ENCODE measurements at regions not wholly inside any gene's neighbourhood (a gene's known extent, or its start where the extent isn't known, plus 50 kb on each side); places are given as distances from the start of the nearest gene placed in this dataset.

DNA sequence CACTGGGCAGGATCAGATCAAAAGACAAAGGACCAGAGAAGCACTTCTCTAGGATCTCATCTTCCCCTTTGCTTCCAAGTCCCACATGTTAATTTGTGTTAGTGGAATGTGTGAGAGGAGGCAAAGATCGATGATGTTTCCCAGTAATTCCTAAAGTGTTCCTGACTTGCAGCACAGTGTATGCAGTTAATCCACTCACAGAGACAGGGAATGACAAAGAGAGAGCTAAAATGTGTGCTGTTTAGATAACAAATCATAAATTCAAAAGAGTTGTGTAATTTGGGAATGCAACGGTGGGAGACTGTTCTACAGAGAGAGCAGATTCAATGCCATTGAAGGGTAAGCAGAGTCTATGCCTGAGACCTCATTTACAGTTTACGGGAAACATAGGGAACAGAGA is 132.0 kb upstream of the SVIL start:
- DNase-seq (ENCODE audit: low spot score) = no peak
- TF ChIP-seq, protein P1, sequence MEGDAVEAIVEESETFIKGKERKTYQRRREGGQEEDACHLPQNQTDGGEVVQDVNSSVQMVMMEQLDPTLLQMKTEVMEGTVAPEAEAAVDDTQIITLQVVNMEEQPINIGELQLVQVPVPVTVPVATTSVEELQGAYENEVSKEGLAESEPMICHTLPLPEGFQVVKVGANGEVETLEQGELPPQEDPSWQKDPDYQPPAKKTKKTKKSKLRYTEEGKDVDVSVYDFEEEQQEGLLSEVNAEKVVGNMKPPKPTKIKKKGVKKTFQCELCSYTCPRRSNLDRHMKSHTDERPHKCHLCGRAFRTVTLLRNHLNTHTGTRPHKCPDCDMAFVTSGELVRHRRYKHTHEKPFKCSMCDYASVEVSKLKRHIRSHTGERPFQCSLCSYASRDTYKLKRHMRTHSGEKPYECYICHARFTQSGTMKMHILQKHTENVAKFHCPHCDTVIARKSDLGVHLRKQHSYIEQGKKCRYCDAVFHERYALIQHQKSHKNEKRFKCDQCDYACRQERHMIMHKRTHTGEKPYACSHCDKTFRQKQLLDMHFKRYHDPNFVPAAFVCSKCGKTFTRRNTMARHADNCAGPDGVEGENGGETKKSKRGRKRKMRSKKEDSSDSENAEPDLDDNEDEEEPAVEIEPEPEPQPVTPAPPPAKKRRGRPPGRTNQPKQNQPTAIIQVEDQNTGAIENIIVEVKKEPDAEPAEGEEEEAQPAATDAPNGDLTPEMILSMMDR (IDR thresholded peaks at IDR 0.05; ENCODE audit: extremely low read depth, missing control alignments) = no peak

DNA sequence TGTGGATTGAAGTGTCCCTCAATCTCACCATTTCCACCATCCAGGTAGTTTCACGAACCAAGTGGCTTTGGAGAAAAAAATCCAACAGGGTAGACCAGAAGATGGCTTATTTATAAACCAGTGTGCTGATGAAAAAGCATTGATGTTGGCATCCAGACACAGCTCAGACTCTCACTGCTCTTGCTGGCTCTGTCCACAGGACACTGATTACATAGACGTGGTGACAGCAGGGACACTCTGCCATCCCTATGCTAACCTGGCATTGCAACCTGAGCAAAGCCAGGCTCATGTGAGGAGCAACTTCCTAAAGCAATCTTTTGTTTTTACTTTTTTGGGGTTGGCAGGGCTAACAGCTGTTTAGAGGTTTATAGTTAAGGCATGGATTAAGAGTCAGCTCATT is 130.6 kb upstream of the SVIL start:
- DNase-seq (ENCODE audit: low spot score) = no peak
- TF ChIP-seq, protein P1 (IDR thresholded peaks at IDR 0.05; ENCODE audit: extremely low read depth, missing control alignments) = no peak

DNA sequence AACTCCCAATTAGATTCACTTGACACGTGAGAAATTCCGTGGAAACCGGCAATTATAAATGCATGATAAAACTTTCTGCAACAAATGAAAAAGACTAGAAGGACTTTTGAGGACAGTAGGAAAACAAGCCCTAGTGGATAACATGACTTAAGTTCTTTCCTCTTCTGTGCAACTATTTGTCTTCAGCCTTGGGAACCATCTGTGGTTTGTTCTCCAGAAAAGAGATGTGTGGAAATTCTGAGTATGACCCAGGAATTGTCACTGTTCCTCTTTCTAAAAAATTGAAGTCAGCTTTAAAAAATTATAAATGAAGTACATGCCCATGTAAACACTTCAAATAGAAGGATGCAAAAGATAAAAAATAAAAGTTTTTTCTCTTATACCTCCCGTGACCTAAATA is 128.6 kb upstream of the SVIL start:
- TF ChIP-seq, protein P1 (IDR thresholded peaks at IDR 0.05; ENCODE audit: extremely low read depth, missing control alignments) = no peak
- no peak for DNase-seq (ENCODE audit: low spot score)

DNA sequence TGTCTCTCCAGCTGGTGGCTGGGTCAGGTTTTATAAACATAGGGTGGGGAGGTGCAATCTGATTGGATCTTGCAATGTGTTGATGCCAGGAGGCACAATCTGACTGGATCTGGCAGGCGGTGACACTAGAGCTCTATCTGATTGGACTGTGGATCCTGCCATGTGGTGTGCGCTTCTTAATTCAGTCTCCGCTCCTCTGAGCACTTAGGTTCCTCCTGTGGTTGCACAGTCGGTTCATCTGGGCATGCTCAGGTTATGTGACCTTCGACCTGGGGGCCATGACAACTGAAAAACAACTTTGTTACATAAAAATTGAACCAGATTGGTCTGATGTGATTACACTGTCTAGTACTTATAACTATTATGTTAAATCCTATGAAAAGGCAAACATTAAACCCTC is 127.1 kb upstream of the SVIL start:
- TF ChIP-seq, protein P1 (IDR thresholded peaks at IDR 0.05; ENCODE audit: extremely low read depth, missing control alignments) = no peak
- no peak for DNase-seq (ENCODE audit: low spot score)

DNA sequence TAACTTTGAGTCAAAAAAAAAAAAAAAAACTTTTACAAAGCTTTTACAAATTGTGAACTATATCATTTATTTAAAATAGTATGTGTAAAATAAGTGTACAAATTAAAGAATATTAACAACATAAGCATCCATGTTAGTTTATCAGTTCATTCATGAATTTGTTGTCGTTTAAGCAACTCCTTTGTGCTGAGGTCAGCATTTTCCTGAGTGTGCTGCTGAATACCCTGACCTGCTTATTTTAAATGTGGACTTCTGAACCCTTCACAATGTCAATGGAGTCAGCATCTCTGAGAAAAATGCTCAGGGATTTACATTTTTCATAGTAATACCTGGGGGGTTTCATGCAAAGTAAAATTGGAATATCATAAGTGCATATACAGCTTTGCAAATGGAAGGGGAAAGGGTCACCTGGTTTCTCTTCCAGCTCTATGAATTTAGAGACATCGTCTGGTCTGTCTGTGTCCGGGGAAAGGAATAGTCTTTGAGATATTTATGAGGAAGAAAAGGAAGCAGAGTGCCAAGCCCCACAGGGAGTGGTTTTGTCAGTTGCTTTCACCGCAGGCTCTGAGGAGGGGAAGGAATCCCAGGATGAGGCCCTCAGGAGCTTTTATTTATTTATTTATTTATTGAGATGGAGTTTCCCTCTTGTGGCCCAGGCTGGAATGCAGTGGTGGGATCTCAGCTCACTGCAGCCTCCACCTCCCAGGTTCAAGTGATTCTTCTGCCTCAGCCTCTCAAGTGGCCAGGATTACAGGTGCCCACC is 125.5 kb upstream of the SVIL start:
- DNase-seq (ENCODE audit: low spot score) = no peak
- TF ChIP-seq, protein P1 (IDR thresholded peaks at IDR 0.05; ENCODE audit: extremely low read depth, missing control alignments) = no peak

DNA sequence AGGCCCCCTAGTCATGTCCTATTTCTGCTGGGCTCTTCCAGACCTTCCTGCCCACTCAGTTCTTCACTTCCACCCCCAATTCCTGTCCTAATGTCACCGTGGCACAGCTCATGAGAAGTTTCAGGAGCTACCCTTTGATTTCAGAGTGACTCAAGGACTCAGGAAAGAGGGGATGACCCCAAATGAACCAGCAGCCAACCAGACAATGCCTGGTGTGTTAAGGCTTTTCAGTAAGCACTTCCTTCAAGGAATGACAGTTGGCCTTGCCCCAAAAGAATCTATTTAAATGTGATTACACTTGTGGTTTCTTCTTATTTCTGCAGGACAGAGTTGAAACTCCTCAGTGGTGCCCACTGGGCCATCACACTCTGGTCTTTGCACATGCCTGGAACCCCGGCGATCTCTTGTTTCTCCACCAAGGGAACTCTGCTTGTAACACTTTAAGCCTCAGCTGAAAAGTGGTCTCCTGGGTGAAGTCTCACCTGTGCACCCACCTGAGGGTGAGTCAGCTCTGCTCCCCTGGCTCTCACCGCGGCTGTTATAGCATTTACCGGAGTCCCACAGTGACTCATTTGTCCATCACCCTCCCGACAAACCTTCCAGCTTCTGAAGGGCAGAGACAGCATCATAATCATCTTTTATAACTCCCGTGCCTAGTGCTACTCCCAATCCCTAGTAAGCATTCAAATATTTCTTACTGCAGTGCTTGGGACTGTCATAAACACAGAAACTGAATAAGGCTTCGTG is 123.0 kb upstream of the SVIL start:
- TF ChIP-seq, protein P1 (IDR thresholded peaks at IDR 0.05; ENCODE audit: extremely low read depth, missing control alignments) = no peak
- no peak for DNase-seq (ENCODE audit: low spot score)

DNA sequence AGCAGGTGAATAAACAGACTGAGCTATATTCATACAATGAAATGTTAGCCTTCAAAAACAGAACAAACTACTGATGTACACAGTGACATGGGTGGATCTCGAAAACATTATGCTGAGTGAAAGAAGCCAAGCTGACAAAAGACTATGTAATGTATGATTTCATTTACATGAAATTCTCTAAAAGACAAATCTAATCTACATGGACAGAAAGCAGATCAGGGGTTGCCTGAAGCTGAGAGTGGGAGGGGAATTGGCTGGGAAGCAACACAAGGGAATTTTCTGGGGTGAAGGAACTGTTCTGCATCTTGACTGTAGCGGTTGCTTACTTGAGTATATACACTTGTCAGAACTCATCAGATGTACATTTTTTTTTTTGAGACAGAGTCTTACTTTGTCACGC is 121.7 kb upstream of the SVIL start:
- TF ChIP-seq, protein P1 (IDR thresholded peaks at IDR 0.05; ENCODE audit: extremely low read depth, missing control alignments) = no peak
- no peak for DNase-seq (ENCODE audit: low spot score)

Data from GM20000 (cell line).